CD4-positive, alpha-beta T cell (primary cell): ENCODE measurements at regions not wholly inside any gene's neighbourhood (a gene's known extent, or its start where the extent isn't known, plus 50 kb on each side); places are given as distances from the start of the nearest gene placed in this dataset.

Source experiments
- ATAC-seq: fragments of 200-7000 bp; cut with Tn5 transposase; one replicate; pipeline ENCODE4 v1.10.0; 2022; ENCODE audit warnings: mild to moderate bottlenecking; ENCODE audit not compliant: poor library complexity
- CTCF ChIA-PET: fragments of 350-600 bp; sonication (Branson Sonifier 250); formaldehyde crosslinking; loops from one replicate; lab custom pipeline; 2021; ENCODE audit warnings: antibody characterized with exemption, inconsistent platforms; lab: Charles Lee
- POLR2A ChIA-PET: fragments of 350-600 bp; sonication (Branson Sonifier 250); formaldehyde crosslinking; loops from one replicate; lab custom pipeline; 2021; ENCODE audit warnings: antibody characterized with exemption, inconsistent platforms; lab: Charles Lee
- DNase-seq, 14 experiments: peaks; one replicate each; pipeline ENCODE4 v3.0.0-alpha.2; 2013 to 2020; ENCODE audit warnings: mixed read lengths in 2 of 14
- H3K27ac ChIP-seq, 2 donors: one replicate each; pipeline versions ENCODE4 v1.5.1 to v1.7.0; 2013; ENCODE audit warnings: low read length in 2 of 2, low read depth in 1 of 2, mild to moderate bottlenecking in 1 of 2
- H3K27me3 ChIP-seq, 2 experiments: 1 replicate in 1 of 2; 2 replicates in 1 of 2; pipeline versions ENCODE4 v1.6.1 to v1.7.0; 2013; ENCODE audit warnings: low read length in 2 of 2, control low read depth in 1 of 2, mild to moderate bottlenecking in 1 of 2, moderate library complexity in 1 of 2; ENCODE audit not compliant: insufficient read depth in 2 of 2, control insufficient read depth in 1 of 2
- H3K36me3 ChIP-seq: one replicate; pipeline ENCODE4 v1.6.1; 2013; ENCODE audit warnings: low read length, control low read depth; ENCODE audit not compliant: insufficient read depth
- H3K4me1 ChIP-seq: one replicate; pipeline ENCODE4 v1.6.1; 2013; ENCODE audit warnings: low read length, control low read depth; ENCODE audit not compliant: insufficient read depth
- H3K4me3 ChIP-seq: one replicate; pipeline ENCODE4 v1.5.1; 2013; ENCODE audit warnings: mild to moderate bottlenecking, low read length, moderate library complexity
- H3K9me3 ChIP-seq, 2 experiments: 1 replicate in 1 of 2; 2 replicates in 1 of 2; pipeline versions ENCODE4 v1.6.1 to v1.7.0; 2013; ENCODE audit warnings: low read length in 2 of 2, mild to moderate bottlenecking in 2 of 2, control low read depth in 1 of 2, moderate library complexity in 1 of 2; ENCODE audit not compliant: control insufficient read depth in 1 of 2, insufficient read depth in 1 of 2
- H3K27ac Mint-ChIP-seq: one replicate; pipeline ENCODE4 v1.8.0; 2020; ENCODE audit warnings: mixed read lengths
- H3K27me3 Mint-ChIP-seq: one replicate; pipeline ENCODE4 v1.8.0; 2021; ENCODE audit warnings: mixed read lengths
- H3K36me3 Mint-ChIP-seq: one replicate; pipeline ENCODE4 v1.8.0; 2021; ENCODE audit warnings: low read depth, mixed read lengths
- H3K4me1 Mint-ChIP-seq: one replicate; pipeline ENCODE4 v1.8.0; 2021; ENCODE audit warnings: low read depth, mixed read lengths
- H3K4me3 Mint-ChIP-seq: one replicate; pipeline ENCODE4 v1.8.0; 2020; ENCODE audit warnings: mild to moderate bottlenecking, mixed read lengths
- H3K9me3 Mint-ChIP-seq: one replicate; pipeline ENCODE4 v1.8.0; 2020; ENCODE audit warnings: mixed read lengths
- CTCF ChIP-seq: fragments of 200-600 bp; IDR thresholded peaks from one replicate; pipeline ENCODE4 v1.8.0; 2022; ENCODE audit warnings: antibody characterized with exemption, mild to moderate bottlenecking
- intact Hi-C, 2 experiments: fragments of 100-400 bp; cut with DNase I in 1 of 2; cut with micrococcal nuclease in 1 of 2; formaldehyde crosslinking; loops; one replicate each; pipeline versions ENCODE4 v1.15.1 to v1.9.0; 2023 to 2025; cut with DNase I, micrococcal nuclease

- no peak for DNase-seq
- peaks cover 0 to 4% of the 10 kb centered on the region in 2 experiments for H3K9me3 ChIP-seq
- CTCF ChIA-PET = interaction anchor here (2.4 kb wide), 1 partner anchor 373 kb away, joined by 10 read pairs; no protein-coding TSS in a partner anchor
- POLR2A ChIA-PET = no interaction called here
- H3K4me3 ChIP-seq = no peak overlapping the region
- Mint-ChIP-seq H3K27ac (no peak overlapping the region), H3K9me3 (no peaks in the 10 kb centered on the region), H3K4me3 (no peak overlapping the region), H3K36me3 (no peaks in the 10 kb centered on the region), H3K4me1 (peaks cover 14% of the 10 kb centered on the region), H3K27me3 (peaks cover 29% of the 10 kb centered on the region)
- no peaks in the 10 kb centered on the region for H3K36me3 ChIP-seq
- H3K27ac ChIP-seq = no peak overlapping the region
- ATAC-seq = no peak
- H3K27me3 ChIP-seq = peaks cover 0 to 6% of the 10 kb centered on the region in 2 experiments
- intact Hi-C loops = loop anchor here in 1 of 2 experiments (2.0 kb wide), 1 partner anchor 44 kb away; no protein-coding TSS in a partner anchor
- H3K4me1 ChIP-seq = peaks cover 16% of the 10 kb centered on the region
- no peak for TF ChIP-seq CTCF
Observed at GRCh38 chr5:174420651-174421407, 303.6 kb upstream of the MSX2 start.

GRCh38 chr5:174421408-174421805, 303.0 kb upstream of the MSX2 start:
- CTCF ChIA-PET = no interaction called here
- peaks cover 14% of the 10 kb centered on the region for H3K4me1 Mint-ChIP-seq

GRCh38 chr5:174423558-174423957, 300.8 kb upstream of the MSX2 start:
- Histone ChIP-seq H3K4me3 (no peak overlapping the region), H3K36me3 (no peaks in the 10 kb centered on the region), H3K4me1 (peaks cover 16% of the 10 kb centered on the region), H3K9me3 (no peaks in the 10 kb centered on the region), H3K27me3 (no peaks in the 10 kb centered on the region), H3K27ac (no peak overlapping the region)
- DNase-seq (no peak), ATAC-seq (no peak)
- no peak for TF ChIP-seq CTCF
- H3K27ac Mint-ChIP-seq = no peak overlapping the region
- H3K27me3 Mint-ChIP-seq = peaks cover 12% of the 10 kb centered on the region
- no peak overlapping the region for H3K4me3 Mint-ChIP-seq
- CTCF ChIA-PET = no interaction called here
- no peaks in the 10 kb centered on the region for H3K9me3 Mint-ChIP-seq
- POLR2A ChIA-PET = no interaction called here
- peaks cover 14% of the 10 kb centered on the region for H3K4me1 Mint-ChIP-seq
- intact Hi-C loops = no loop called here
- no peaks in the 10 kb centered on the region for H3K36me3 Mint-ChIP-seq

More at GRCh38 chr5:174421408-174421805, 303.0 kb upstream of the MSX2 start:
- no peak overlapping the region for H3K27ac ChIP-seq
- DNase-seq (no peak), ATAC-seq (no peak)
- H3K9me3 ChIP-seq = peaks cover 0 to 4% of the 10 kb centered on the region in 2 experiments
- POLR2A ChIA-PET = no interaction called here
- no peaks in the 10 kb centered on the region for H3K36me3 ChIP-seq
- no peak for TF ChIP-seq CTCF
- H3K36me3 Mint-ChIP-seq = no peaks in the 10 kb centered on the region
- H3K27me3 ChIP-seq = peaks cover 0 to 6% of the 10 kb centered on the region in 2 experiments
- H3K27ac Mint-ChIP-seq = no peak overlapping the region
- H3K4me3 ChIP-seq = no peak overlapping the region
- H3K27me3 Mint-ChIP-seq = peaks cover 26% of the 10 kb centered on the region
- H3K9me3 Mint-ChIP-seq = no peaks in the 10 kb centered on the region
- H3K4me3 Mint-ChIP-seq = no peak overlapping the region
- peaks cover 16% of the 10 kb centered on the region for H3K4me1 ChIP-seq
- intact Hi-C loops = loop anchor here in 1 of 2 experiments (2.0 kb wide), 1 partner anchor 43 kb away; no protein-coding TSS in a partner anchor
